ENCODE measurements at regions not wholly inside any gene's neighbourhood (a gene's known extent, or its start where the extent isn't known, plus 50 kb on each side); places are given as distances from the start of the nearest gene placed in this dataset.
"Not testable (repeated sequence)": the region's sequence is repeated elsewhere in the genome, so short reads cannot be mapped to it uniquely, and the experiment has no call there.

GRCh38 chr3:153752405-153753027 is 368.7 kb upstream of the ARHGEF26 start:
- DNase-seq (ENCODE audit: low read depth): no peak

GRCh38 chr3:153753035-153753434 is 368.2 kb upstream of the ARHGEF26 start:
- DNase-seq (ENCODE audit: low read depth): no peak

- DNase-seq (ENCODE audit: low read depth): no peak
Measured at GRCh38 chr3:153756816-153757215, 364.4 kb upstream of the ARHGEF26 start.

GRCh38 chr3:153757839-153758238 is 363.4 kb upstream of the ARHGEF26 start:
- DNase-seq (ENCODE audit: low read depth): no peak

GRCh38 chr3:153760948-153761347 is 360.2 kb upstream of the ARHGEF26 start:
- no peak for DNase-seq (ENCODE audit: low read depth)

GRCh38 chr3:153762411-153763235 is 358.6 kb upstream of the ARHGEF26 start:
- no peak for DNase-seq (ENCODE audit: low read depth)

GRCh38 chr3:153767601-153768560 is 353.3 kb upstream of the ARHGEF26 start:
- DNase-seq (ENCODE audit: low read depth): no peak

- peak; percentile 19 for DNase-seq (ENCODE audit: low read depth)
Measured at GRCh38 chr3:153768561-153769469, 352.4 kb upstream of the ARHGEF26 start.

GRCh38 chr3:153783106-153783505 is 338.1 kb upstream of the ARHGEF26 start:
- DNase-seq (ENCODE audit: low read depth): no peak

- no peak for DNase-seq (ENCODE audit: low read depth)
Measured at GRCh38 chr3:153783741-153784480, 337.3 kb upstream of the ARHGEF26 start.

GRCh38 chr3:153785901-153786300 is 335.3 kb upstream of the ARHGEF26 start:
- DNase-seq (ENCODE audit: low read depth): no peak

- DNase-seq (ENCODE audit: low read depth): no peak
Measured at GRCh38 chr3:153789380-153789779, 331.8 kb upstream of the ARHGEF26 start.

- not testable (repeated sequence) for DNase-seq (ENCODE audit: low read depth)
Measured at GRCh38 chr3:153797056-153797455, 324.1 kb upstream of the ARHGEF26 start.

- no peak for DNase-seq (ENCODE audit: low read depth)
Measured at GRCh38 chr3:153809097-153809496, 312.1 kb upstream of the ARHGEF26 start.

GRCh38 chr3:153818338-153818737 is 302.9 kb upstream of the ARHGEF26 start:
- no peak for DNase-seq (ENCODE audit: low read depth)

GRCh38 chr3:153820035-153820434 is 301.2 kb upstream of the ARHGEF26 start:
- no peak for DNase-seq (ENCODE audit: low read depth)

GRCh38 chr3:153828346-153828745 is 292.8 kb upstream of the ARHGEF26 start:
- not testable (repeated sequence) for DNase-seq (ENCODE audit: low read depth)

GRCh38 chr3:153829606-153830170 is 291.5 kb upstream of the ARHGEF26 start:
- DNase-seq (ENCODE audit: low read depth): peak; percentile 29

- no peak for DNase-seq (ENCODE audit: low read depth)
Measured at GRCh38 chr3:153830552-153830951, 290.6 kb upstream of the ARHGEF26 start.

- no peak for DNase-seq (ENCODE audit: low read depth)
Measured at GRCh38 chr3:153835540-153835939, 285.6 kb upstream of the ARHGEF26 start.
